MM.1S (cell line): ENCODE measurements at regions not wholly inside any gene's neighbourhood (a gene's known extent, or its start where the extent isn't known, plus 50 kb on each side); places are given as distances from the start of the nearest gene placed in this dataset.

Experiments
- DNase-seq: peaks from one replicate; pipeline ENCODE4 v3.0.0-alpha.2; 2015
- H2AFZ ChIP-seq: fragments of 300-600 bp; sonication (generic); 2 replicates; pipeline ENCODE4 v1.6.0; 2016; ENCODE audit warnings: antibody characterized with exemption, low read length
- H3F3A ChIP-seq: fragments of 300-600 bp; sonication (generic); 2 replicates; pipeline ENCODE4 v1.6.1; 2016; ENCODE audit warnings: mild to moderate bottlenecking, antibody characterized with exemption, low read length, moderate library complexity, mixed read lengths; ENCODE audit not compliant: insufficient read depth
- H3K27ac ChIP-seq: fragments of 300-600 bp; sonication (generic); 2 replicates; pipeline ENCODE4 v1.5.1; 2016; ENCODE audit warnings: mild to moderate bottlenecking, low read length
- H3K27me3 ChIP-seq: fragments of 300-600 bp; sonication (generic); replicated peaks from 2 replicates; pipeline ENCODE4 v1.6.0; 2016; ENCODE audit warnings: low read length; ENCODE audit not compliant: insufficient read depth
- H3K36me3 ChIP-seq: fragments of 300-600 bp; sonication (generic); replicated peaks from 2 replicates; pipeline ENCODE4 v1.6.1; 2016; ENCODE audit warnings: mild to moderate bottlenecking, low read length, mixed read lengths; ENCODE audit not compliant: insufficient read depth
- H3K4me1 ChIP-seq: fragments of 300-600 bp; sonication (generic); 2 replicates; pipeline ENCODE4 v1.6.1; 2016; ENCODE audit warnings: low read length, mixed read lengths
- H3K4me2 ChIP-seq: fragments of 300-600 bp; sonication (generic); 2 replicates; pipeline ENCODE4 v1.6.0; 2016; ENCODE audit warnings: low read depth, low read length
- H3K4me3 ChIP-seq: fragments of 300-600 bp; sonication (generic); 2 replicates; pipeline ENCODE4 v1.5.1; 2016; ENCODE audit warnings: low read length, mixed read lengths
- H3K79me2 ChIP-seq: fragments of 300-600 bp; sonication (generic); 2 replicates; pipeline ENCODE4 v1.6.1; 2016; ENCODE audit warnings: mixed run types, low read length, mixed read lengths
- H3K9ac ChIP-seq: fragments of 300-600 bp; sonication (generic); 2 replicates; pipeline ENCODE4 v1.6.1; 2016; ENCODE audit warnings: low read length, mixed read lengths
- H3K9me2 ChIP-seq: fragments of 300-600 bp; sonication (generic); replicated peaks from 2 replicates; pipeline ENCODE4 v1.6.1; 2016; ENCODE audit warnings: mild to moderate bottlenecking, low read length, mixed read lengths; ENCODE audit not compliant: insufficient read depth
- H3K9me3 ChIP-seq: fragments of 300-600 bp; sonication (generic); replicated peaks from 2 replicates; pipeline ENCODE4 v1.6.1; 2016; ENCODE audit warnings: mild to moderate bottlenecking, low read length, mixed read lengths; ENCODE audit not compliant: insufficient read depth
- H4K20me1 ChIP-seq: fragments of 300-600 bp; sonication (generic); 2 replicates; pipeline ENCODE4 v1.6.1; 2016; ENCODE audit warnings: mild to moderate bottlenecking, low read length, moderate library complexity, mixed read lengths; ENCODE audit not compliant: insufficient read depth
- EZH2 ChIP-seq: fragments of 300-600 bp; sonication (generic); optimal IDR thresholded peaks from 2 replicates; pipeline ENCODE3; 2017; ENCODE audit warnings: low read depth, mild to moderate bottlenecking, antibody characterized with exemption, low read length, mixed read lengths
- EZH2phosphoT487 ChIP-seq: fragments of 300-600 bp; sonication (generic); IDR thresholded peaks from 2 replicates; pipeline ENCODE4 v1.6.1; 2018; ENCODE audit warnings: antibody characterized with exemption, low read length
- TF ChIP-seq, protein P1 (sequence below): fragments of 300-600 bp; sonication (generic); IDR thresholded peaks from 2 replicates; pipeline ENCODE4 v1.5.1; 2016; ENCODE audit warnings: antibody characterized with exemption, low read length, mixed read lengths

DNA sequence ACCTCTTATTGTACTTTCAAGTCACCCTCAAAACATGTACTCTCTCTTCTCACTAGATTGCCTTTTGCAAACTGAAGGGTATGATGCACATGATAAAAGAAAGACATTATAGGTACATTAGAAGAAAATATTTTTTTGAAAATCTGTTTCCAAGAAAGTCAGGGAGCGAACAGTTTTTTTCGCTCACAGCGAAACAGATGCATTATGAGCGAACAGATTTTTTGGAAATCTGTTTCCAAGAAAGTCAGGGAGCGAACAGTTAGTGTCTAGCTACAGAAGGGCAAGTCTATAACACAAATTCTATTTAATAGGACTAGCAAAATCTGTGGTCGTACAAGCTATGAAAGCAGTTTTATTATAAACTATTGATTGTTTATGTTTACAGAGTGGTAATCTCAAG is 296.2 kb upstream of the ANO3 start:
- Histone ChIP-seq H3K9ac (no peak overlapping the region), H3K27me3 (no peaks in the 10 kb centered on the region), H3K4me2 (no peak overlapping the region), H3K9me2 (no peaks in the 10 kb centered on the region), H3K27ac (no peak overlapping the region), H3K79me2 (no peaks in the 10 kb centered on the region), H3K9me3 (no peaks in the 10 kb centered on the region), H3K4me3 (no peak overlapping the region), H2AFZ (no peak overlapping the region), H4K20me1 (no peaks in the 10 kb centered on the region), H3F3A (no peaks in the 10 kb centered on the region), H3K4me1 (peaks cover 11% of the 10 kb centered on the region; the same call in 1 of the 2 replicates), H3K36me3 (no peaks in the 10 kb centered on the region)
- TF ChIP-seq, protein P1, sequence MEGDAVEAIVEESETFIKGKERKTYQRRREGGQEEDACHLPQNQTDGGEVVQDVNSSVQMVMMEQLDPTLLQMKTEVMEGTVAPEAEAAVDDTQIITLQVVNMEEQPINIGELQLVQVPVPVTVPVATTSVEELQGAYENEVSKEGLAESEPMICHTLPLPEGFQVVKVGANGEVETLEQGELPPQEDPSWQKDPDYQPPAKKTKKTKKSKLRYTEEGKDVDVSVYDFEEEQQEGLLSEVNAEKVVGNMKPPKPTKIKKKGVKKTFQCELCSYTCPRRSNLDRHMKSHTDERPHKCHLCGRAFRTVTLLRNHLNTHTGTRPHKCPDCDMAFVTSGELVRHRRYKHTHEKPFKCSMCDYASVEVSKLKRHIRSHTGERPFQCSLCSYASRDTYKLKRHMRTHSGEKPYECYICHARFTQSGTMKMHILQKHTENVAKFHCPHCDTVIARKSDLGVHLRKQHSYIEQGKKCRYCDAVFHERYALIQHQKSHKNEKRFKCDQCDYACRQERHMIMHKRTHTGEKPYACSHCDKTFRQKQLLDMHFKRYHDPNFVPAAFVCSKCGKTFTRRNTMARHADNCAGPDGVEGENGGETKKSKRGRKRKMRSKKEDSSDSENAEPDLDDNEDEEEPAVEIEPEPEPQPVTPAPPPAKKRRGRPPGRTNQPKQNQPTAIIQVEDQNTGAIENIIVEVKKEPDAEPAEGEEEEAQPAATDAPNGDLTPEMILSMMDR = no peak
- TF ChIP-seq EZH2 (no peak), EZH2phosphoT487 (no peak)
- no peak for DNase-seq

DNA sequence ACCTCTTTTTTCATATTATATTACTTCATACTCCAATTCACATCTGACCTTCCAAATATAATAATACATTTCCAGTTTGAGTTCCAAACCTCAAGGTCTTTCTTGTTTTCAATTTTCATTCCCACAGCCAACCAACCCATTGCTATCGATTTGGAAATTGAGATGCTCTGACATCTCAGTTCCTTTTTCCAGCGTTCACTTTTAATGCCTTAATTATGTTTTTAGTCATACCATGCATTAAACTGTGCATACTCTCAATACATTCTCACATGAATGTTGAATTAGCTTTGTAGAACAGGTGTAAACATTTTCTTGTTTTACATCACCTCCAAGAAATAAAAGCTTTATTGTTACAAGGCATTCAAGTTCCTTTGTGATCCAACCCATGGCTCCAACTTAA is 294.2 kb upstream of the ANO3 start:
- H3K9me2 ChIP-seq = no peaks in the 10 kb centered on the region
- no peaks in the 10 kb centered on the region for H3K9me3 ChIP-seq
- H3K4me2 ChIP-seq = no peak overlapping the region

DNA sequence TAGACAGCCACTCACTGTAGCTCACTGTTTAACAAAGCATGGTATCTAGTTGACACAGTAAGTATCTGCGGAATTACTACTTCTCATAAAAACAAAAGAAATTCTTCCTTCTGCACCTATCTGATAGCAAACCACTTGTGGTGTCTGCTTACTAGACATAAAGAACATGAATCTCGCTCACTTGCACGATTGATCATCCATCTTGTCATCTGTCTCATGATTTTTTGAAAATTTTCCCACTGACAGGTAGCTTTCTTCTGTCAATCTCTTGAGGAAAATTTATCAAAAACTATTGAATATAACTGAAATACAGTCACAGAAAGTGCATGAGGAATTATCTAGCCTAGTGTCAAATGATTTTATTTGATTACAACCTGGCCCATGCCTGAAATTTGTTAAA is 291.6 kb upstream of the ANO3 start:
- no peaks in the 10 kb centered on the region for H3K79me2 ChIP-seq
- H3K9ac ChIP-seq = no peak overlapping the region
- peaks cover 14% of the 10 kb centered on the region for H3K4me1 ChIP-seq
- H3K27me3 ChIP-seq = no peaks in the 10 kb centered on the region
- H3K4me3 ChIP-seq = no peak overlapping the region
- DNase-seq = peak; percentile 0
- TF ChIP-seq EZH2phosphoT487 = no peak
- TF ChIP-seq EZH2 = no peak
- TF ChIP-seq, protein P1 = no peak
- H2AFZ ChIP-seq = no peak overlapping the region
- no peaks in the 10 kb centered on the region for H3K36me3 ChIP-seq
- no peaks in the 10 kb centered on the region for H3K9me2 ChIP-seq
- H4K20me1 ChIP-seq = no peaks in the 10 kb centered on the region
- no peaks in the 10 kb centered on the region for H3F3A ChIP-seq
- no peak overlapping the region for H3K4me2 ChIP-seq
- H3K9me3 ChIP-seq = no peaks in the 10 kb centered on the region
- H3K27ac ChIP-seq = no peak overlapping the region

More for the DNA sequence above, 294.2 kb upstream of the ANO3 start:
- no peaks in the 10 kb centered on the region for H3K36me3 ChIP-seq
- no peak for TF ChIP-seq EZH2phosphoT487
- TF ChIP-seq, protein P1 = no peak
- no peak for TF ChIP-seq EZH2
- no peaks in the 10 kb centered on the region for H3K27me3 ChIP-seq
- H3K79me2 ChIP-seq = no peaks in the 10 kb centered on the region
- DNase-seq = no peak
- H3K9ac ChIP-seq = no peak overlapping the region
- H3K4me3 ChIP-seq = no peak overlapping the region
- no peak overlapping the region for H3K27ac ChIP-seq
- no peaks in the 10 kb centered on the region for H4K20me1 ChIP-seq
- H2AFZ ChIP-seq = no peak overlapping the region
- no peaks in the 10 kb centered on the region for H3F3A ChIP-seq
- H3K4me1 ChIP-seq = peaks cover 5% of the 10 kb centered on the region; the same call in 1 of the 2 replicates
